ENCODE measurements at regions not wholly inside any gene's neighbourhood (a gene's known extent, or its start where the extent isn't known, plus 50 kb on each side); places are given as distances from the start of the nearest gene placed in this dataset.

DNA sequence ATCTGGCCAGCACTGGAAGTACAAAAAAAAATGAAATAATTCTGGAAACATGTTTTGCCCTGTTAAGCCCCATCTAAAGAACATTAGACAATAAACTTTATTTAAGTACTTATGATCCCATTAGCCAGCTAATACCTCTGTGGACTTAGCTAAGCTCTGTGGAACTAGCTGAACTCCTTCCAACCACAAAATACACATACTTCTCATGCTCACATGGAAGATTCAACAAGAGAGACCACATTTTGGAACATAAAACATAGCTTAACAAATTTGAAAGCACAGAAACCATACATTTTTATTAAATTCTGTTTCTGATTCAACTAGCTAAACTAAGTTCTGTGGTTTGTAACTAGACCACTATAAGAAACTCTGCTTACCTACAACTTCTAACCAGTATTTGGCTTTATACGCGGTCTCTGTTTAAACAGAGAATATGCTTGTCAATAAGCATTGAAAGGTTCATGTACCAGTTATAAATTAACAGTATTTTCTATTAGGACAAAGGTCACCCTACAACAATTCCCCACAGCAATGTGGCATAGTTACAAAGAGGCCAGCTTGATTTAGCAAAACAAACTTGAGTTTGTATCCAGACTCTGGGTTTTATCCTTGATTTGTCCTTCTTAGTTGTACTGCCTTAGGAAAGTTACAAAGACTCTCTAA lies 300.1 kb downstream of the C12orf50 start:
- TF ChIP-seq, protein P1, sequence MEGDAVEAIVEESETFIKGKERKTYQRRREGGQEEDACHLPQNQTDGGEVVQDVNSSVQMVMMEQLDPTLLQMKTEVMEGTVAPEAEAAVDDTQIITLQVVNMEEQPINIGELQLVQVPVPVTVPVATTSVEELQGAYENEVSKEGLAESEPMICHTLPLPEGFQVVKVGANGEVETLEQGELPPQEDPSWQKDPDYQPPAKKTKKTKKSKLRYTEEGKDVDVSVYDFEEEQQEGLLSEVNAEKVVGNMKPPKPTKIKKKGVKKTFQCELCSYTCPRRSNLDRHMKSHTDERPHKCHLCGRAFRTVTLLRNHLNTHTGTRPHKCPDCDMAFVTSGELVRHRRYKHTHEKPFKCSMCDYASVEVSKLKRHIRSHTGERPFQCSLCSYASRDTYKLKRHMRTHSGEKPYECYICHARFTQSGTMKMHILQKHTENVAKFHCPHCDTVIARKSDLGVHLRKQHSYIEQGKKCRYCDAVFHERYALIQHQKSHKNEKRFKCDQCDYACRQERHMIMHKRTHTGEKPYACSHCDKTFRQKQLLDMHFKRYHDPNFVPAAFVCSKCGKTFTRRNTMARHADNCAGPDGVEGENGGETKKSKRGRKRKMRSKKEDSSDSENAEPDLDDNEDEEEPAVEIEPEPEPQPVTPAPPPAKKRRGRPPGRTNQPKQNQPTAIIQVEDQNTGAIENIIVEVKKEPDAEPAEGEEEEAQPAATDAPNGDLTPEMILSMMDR (IDR thresholded peaks at IDR 0.05), result no peak
- TF ChIP-seq EP300 (IDR thresholded peaks at IDR 0.05; ENCODE audit: low read depth), result no peak
- no peak for TF ChIP-seq POLR2A (IDR thresholded peaks at IDR 0.05)
- TF ChIP-seq POLR2AphosphoS5 (IDR thresholded peaks at IDR 0.05), result no peak

All from transverse colon (tissue), 4 donors.